ENCODE measurements at regions not wholly inside any gene's neighbourhood (a gene's known extent, or its start where the extent isn't known, plus 50 kb on each side); places are given as distances from the start of the nearest gene placed in this dataset.

GRCh38 chrX:80929251-80929650, 119.6 kb upstream of the BRWD3 start:
- no peak for TF ChIP-seq CTCF (IDR thresholded peaks at IDR 0.05)

- TF ChIP-seq CTCF (IDR thresholded peaks at IDR 0.05): no peak
Measured at GRCh38 chrX:80917919-80918318, 108.2 kb upstream of the BRWD3 start.

- no peak for TF ChIP-seq CTCF (IDR thresholded peaks at IDR 0.05)
Measured at GRCh38 chrX:80879916-80880315, 70.2 kb upstream of the BRWD3 start.

- no peak for TF ChIP-seq CTCF (IDR thresholded peaks at IDR 0.05)
Measured at GRCh38 chrX:80879143-80879542, 69.5 kb upstream of the BRWD3 start.

- peak; percentile 37 for TF ChIP-seq CTCF (IDR thresholded peaks at IDR 0.05)
Measured at GRCh38 chrX:80876877-80877276, 67.2 kb upstream of the BRWD3 start.
